ENCODE measurements at regions not wholly inside any gene's neighbourhood (a gene's known extent, or its start where the extent isn't known, plus 50 kb on each side); places are given as distances from the start of the nearest gene placed in this dataset.

GRCh38 chr4:10344824-10345223 lies 112.4 kb downstream of the ZNF518B start:
- in situ Hi-C loops (cut with HindIII; ENCODE audit: low pct_unique_long_range_greater_than_20kb, low sequenced_read_pairs) = no loop called here
- no peak for DNase-seq (ENCODE audit: low read depth, low spot score)

GRCh38 chr4:10343656-10344055 lies 113.6 kb downstream of the ZNF518B start:
- DNase-seq (ENCODE audit: low read depth, low spot score) = no peak
- in situ Hi-C loops (cut with HindIII; ENCODE audit: low pct_unique_long_range_greater_than_20kb, low sequenced_read_pairs) = no loop called here

- DNase-seq (ENCODE audit: low read depth, low spot score) = no peak
- in situ Hi-C loops (cut with HindIII; ENCODE audit: low pct_unique_long_range_greater_than_20kb, low sequenced_read_pairs) = no loop called here
Measured at GRCh38 chr4:10342866-10343265, 114.4 kb downstream of the ZNF518B start.

- in situ Hi-C loops (cut with HindIII; ENCODE audit: low pct_unique_long_range_greater_than_20kb, low sequenced_read_pairs) = no loop called here
- peak; percentile 74 for DNase-seq (ENCODE audit: low read depth, low spot score)
Measured at GRCh38 chr4:10336471-10336870, 120.8 kb downstream of the ZNF518B start.

- no peak for DNase-seq (ENCODE audit: low read depth, low spot score)
- in situ Hi-C loops (cut with HindIII; ENCODE audit: low pct_unique_long_range_greater_than_20kb, low sequenced_read_pairs) = no loop called here
Measured at GRCh38 chr4:10335050-10335449, 122.2 kb downstream of the ZNF518B start.

- no peak for DNase-seq (ENCODE audit: low read depth, low spot score)
- in situ Hi-C loops (cut with HindIII; ENCODE audit: low pct_unique_long_range_greater_than_20kb, low sequenced_read_pairs) = no loop called here
Measured at GRCh38 chr4:10334506-10335028, 122.7 kb downstream of the ZNF518B start.

GRCh38 chr4:10333942-10334341 lies 123.3 kb downstream of the ZNF518B start:
- in situ Hi-C loops (cut with HindIII; ENCODE audit: low pct_unique_long_range_greater_than_20kb, low sequenced_read_pairs) = no loop called here
- DNase-seq (ENCODE audit: low read depth, low spot score) = no peak

- in situ Hi-C loops (cut with HindIII; ENCODE audit: low pct_unique_long_range_greater_than_20kb, low sequenced_read_pairs) = no loop called here
- no peak for DNase-seq (ENCODE audit: low read depth, low spot score)
Measured at GRCh38 chr4:10326075-10326474, 131.2 kb downstream of the ZNF518B start.

GRCh38 chr4:10321931-10322330 lies 135.3 kb downstream of the ZNF518B start:
- in situ Hi-C loops (cut with HindIII; ENCODE audit: low pct_unique_long_range_greater_than_20kb, low sequenced_read_pairs) = no loop called here
- DNase-seq (ENCODE audit: low read depth, low spot score) = no peak

GRCh38 chr4:10320130-10320529 lies 137.1 kb downstream of the ZNF518B start:
- in situ Hi-C loops (cut with HindIII; ENCODE audit: low pct_unique_long_range_greater_than_20kb, low sequenced_read_pairs) = no loop called here
- DNase-seq (ENCODE audit: low read depth, low spot score) = no peak

- no peak for DNase-seq (ENCODE audit: low read depth, low spot score)
- in situ Hi-C loops (cut with HindIII; ENCODE audit: low pct_unique_long_range_greater_than_20kb, low sequenced_read_pairs) = no loop called here
Measured at GRCh38 chr4:10317345-10317744, 139.9 kb downstream of the ZNF518B start.

GRCh38 chr4:10316851-10317250 lies 140.4 kb downstream of the ZNF518B start:
- no peak for DNase-seq (ENCODE audit: low read depth, low spot score)
- in situ Hi-C loops (cut with HindIII; ENCODE audit: low pct_unique_long_range_greater_than_20kb, low sequenced_read_pairs) = no loop called here

GRCh38 chr4:10315638-10316037 lies 141.6 kb downstream of the ZNF518B start:
- in situ Hi-C loops (cut with HindIII; ENCODE audit: low pct_unique_long_range_greater_than_20kb, low sequenced_read_pairs) = no loop called here

GRCh38 chr4:10312568-10312967 lies 144.7 kb downstream of the ZNF518B start:
- in situ Hi-C loops (cut with HindIII; ENCODE audit: low pct_unique_long_range_greater_than_20kb, low sequenced_read_pairs) = no loop called here
- no peak for DNase-seq (ENCODE audit: low read depth, low spot score)

More at GRCh38 chr4:10315638-10316037, 141.6 kb downstream of the ZNF518B start:
- no peak for DNase-seq (ENCODE audit: low read depth, low spot score)

- peak; percentile 5 for DNase-seq (ENCODE audit: low read depth, low spot score)
- in situ Hi-C loops (cut with HindIII; ENCODE audit: low pct_unique_long_range_greater_than_20kb, low sequenced_read_pairs) = no loop called here
Measured at GRCh38 chr4:10311939-10312338, 145.3 kb downstream of the ZNF518B start.

- in situ Hi-C loops (cut with HindIII; ENCODE audit: low pct_unique_long_range_greater_than_20kb, low sequenced_read_pairs) = no loop called here
- no peak for DNase-seq (ENCODE audit: low read depth, low spot score)
Measured at GRCh38 chr4:10305816-10306215, 151.4 kb downstream of the ZNF518B start.

- in situ Hi-C loops (cut with HindIII; ENCODE audit: low pct_unique_long_range_greater_than_20kb, low sequenced_read_pairs) = no loop called here
- DNase-seq (ENCODE audit: low read depth, low spot score) = no peak
Measured at GRCh38 chr4:10303291-10303690, 153.9 kb downstream of the ZNF518B start.

- DNase-seq (ENCODE audit: low read depth, low spot score) = no peak
- in situ Hi-C loops (cut with HindIII; ENCODE audit: low pct_unique_long_range_greater_than_20kb, low sequenced_read_pairs) = no loop called here
Measured at GRCh38 chr4:10302096-10302495, 155.1 kb downstream of the ZNF518B start.

- in situ Hi-C loops (cut with HindIII; ENCODE audit: low pct_unique_long_range_greater_than_20kb, low sequenced_read_pairs) = no loop called here
- DNase-seq (ENCODE audit: low read depth, low spot score) = no peak
Measured at GRCh38 chr4:10299601-10300000, 157.6 kb downstream of the ZNF518B start.

- in situ Hi-C loops (cut with HindIII; ENCODE audit: low pct_unique_long_range_greater_than_20kb, low sequenced_read_pairs) = no loop called here
- no peak for DNase-seq (ENCODE audit: low read depth, low spot score)
Measured at GRCh38 chr4:10298681-10299080, 158.5 kb downstream of the ZNF518B start.
